Panc1 (cell line): ENCODE measurements at regions not wholly inside any gene's neighbourhood (a gene's known extent, or its start where the extent isn't known, plus 50 kb on each side); places are given as distances from the start of the nearest gene placed in this dataset.

Experiments used
- CTCF ChIP-seq: fragments of 450-650 bp; IDR thresholded peaks from 2 replicates; pipeline ENCODE4 v1.5.1; 2017; ENCODE audit warnings: mild to moderate bottlenecking
- REST ChIP-seq, 2 experiments: IDR thresholded peaks; 2 replicates each; pipeline ENCODE4 v1.6.1; 2011 to 2012; ENCODE audit warnings: low read depth in 2 of 2, control low read depth in 1 of 2, low read length in 1 of 2, mild to moderate bottlenecking in 1 of 2, moderate library complexity in 1 of 2; ENCODE audit not compliant: insufficient read depth in 1 of 2
- SIN3A ChIP-seq: IDR thresholded peaks from 2 replicates; pipeline ENCODE4 v1.6.1; 2012; ENCODE audit warnings: low read depth, mild to moderate bottlenecking, low read length, moderate library complexity, borderline replicate concordance; ENCODE audit not compliant: insufficient read depth
- TCF7L2 ChIP-seq: IDR thresholded peaks from 2 replicates; pipeline ENCODE4 v1.6.1; 2011; ENCODE audit warnings: mild to moderate bottlenecking, low read depth, low read length, inconsistent platforms

- TF ChIP-seq CTCF (no peak), SIN3A (no peak), TCF7L2 (no peak), REST (IDR thresholded peaks at IDR 0.05; ENCODE audit: insufficient read depth in 1 of 2, low read depth in 2 of 2, low read length in 1 of 2) (no peak)
These were observed 1043.0 kb upstream of the CHAC2 start for GRCh38 chr2:52724585-52724984.
